Keratinocyte (primary cell): ENCODE measurements at regions not wholly inside any gene's neighbourhood (a gene's known extent, or its start where the extent isn't known, plus 50 kb on each side); places are given as distances from the start of the nearest gene placed in this dataset.

Experiments
- CTCF ChIP-seq, 3 experiments: IDR thresholded peaks in 1 of 3; conservative IDR thresholded peaks in 1 of 3; optimal IDR thresholded peaks in 1 of 3; 2 replicates in 2 of 3; 3 replicates in 1 of 3; pipeline versions ENCODE3 to v1.5.1; 2011; ENCODE audit warnings: low read length in 3 of 3, mild to moderate bottlenecking in 3 of 3, moderate library complexity in 2 of 3, control low read depth in 1 of 3, inconsistent platforms in 1 of 3; ENCODE audit not compliant: insufficient read depth in 2 of 3; ENCODE audit errors: extremely low read depth in 1 of 3
- EZH2 ChIP-seq: IDR thresholded peaks from one replicate; pipeline ENCODE4 v1.6.1; 2012; ENCODE audit warnings: inconsistent platforms, mild to moderate bottlenecking, low read length, moderate library complexity

- TF ChIP-seq CTCF (optimal IDR thresholded peaks at IDR 0.05 in 1 of 3, IDR thresholded peaks at IDR 0.05 in 1 of 3, conservative IDR thresholded peaks at IDR 0.05 in 1 of 3; ENCODE audit: extremely low read depth in 1 of 3, insufficient read depth in 2 of 3, low read length in 3 of 3), result no peak
- no peak for TF ChIP-seq EZH2
Measured at GRCh38 chr20:52760791-52761190, 211.4 kb upstream of the TSHZ2 start.
